DMS53 (cell line): ENCODE measurements at regions not wholly inside any gene's neighbourhood (a gene's known extent, or its start where the extent isn't known, plus 50 kb on each side); places are given as distances from the start of the nearest gene placed in this dataset.

Source experiments
- DNase-seq: peaks from one replicate; lab custom pipeline; 2025; lab: John Stamatoyannopoulos, UW

DNA sequence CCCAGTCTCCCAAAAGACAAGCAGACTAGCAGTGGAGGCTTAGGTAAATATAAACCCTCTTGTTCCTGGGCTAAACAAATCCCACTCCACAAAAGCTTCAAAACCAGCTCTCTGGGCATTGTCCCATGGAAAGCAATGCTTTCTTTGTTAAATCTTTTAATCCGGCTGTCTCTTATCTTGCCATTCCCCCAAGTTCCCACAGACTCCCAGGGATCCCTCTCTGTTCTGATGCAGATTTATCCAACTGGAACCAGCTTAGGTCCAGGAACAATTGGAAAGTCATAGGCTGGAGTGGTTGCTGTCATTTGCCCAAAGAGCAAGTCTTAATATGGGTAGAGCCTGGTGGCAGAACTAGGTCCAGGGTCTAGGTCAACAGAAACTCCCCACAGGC is 110.1 kb upstream of the ATP1A1 start:
- DNase-seq: no peak

GRCh38 chr1:116265931-116266863 is 106.8 kb upstream of the ATP1A1 start:
- DNase-seq: no peak

GRCh38 chr1:116266864-116267212 is 106.2 kb upstream of the ATP1A1 start:
- DNase-seq: no peak

DNA sequence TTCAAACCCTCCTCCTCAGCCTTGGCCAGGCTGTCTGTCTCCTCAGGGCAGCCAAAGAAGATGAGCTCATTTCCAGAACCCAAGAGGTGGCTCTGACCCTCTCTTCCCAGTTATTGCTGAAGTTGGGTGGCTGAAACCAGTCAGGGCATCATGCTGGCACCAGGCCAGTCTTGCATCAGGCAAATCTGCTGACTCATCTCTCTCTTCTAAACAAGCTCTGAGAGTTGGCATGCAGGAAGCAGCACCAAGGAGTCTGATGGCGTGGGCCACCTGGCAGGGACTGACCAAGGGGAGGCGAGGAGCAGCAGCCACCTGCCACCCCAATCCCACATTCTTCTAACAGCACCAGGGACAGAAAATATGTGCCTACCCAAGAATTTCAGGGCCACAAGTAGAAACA is 104.8 kb upstream of the ATP1A1 start:
- DNase-seq: peak; percentile 82

DNA sequence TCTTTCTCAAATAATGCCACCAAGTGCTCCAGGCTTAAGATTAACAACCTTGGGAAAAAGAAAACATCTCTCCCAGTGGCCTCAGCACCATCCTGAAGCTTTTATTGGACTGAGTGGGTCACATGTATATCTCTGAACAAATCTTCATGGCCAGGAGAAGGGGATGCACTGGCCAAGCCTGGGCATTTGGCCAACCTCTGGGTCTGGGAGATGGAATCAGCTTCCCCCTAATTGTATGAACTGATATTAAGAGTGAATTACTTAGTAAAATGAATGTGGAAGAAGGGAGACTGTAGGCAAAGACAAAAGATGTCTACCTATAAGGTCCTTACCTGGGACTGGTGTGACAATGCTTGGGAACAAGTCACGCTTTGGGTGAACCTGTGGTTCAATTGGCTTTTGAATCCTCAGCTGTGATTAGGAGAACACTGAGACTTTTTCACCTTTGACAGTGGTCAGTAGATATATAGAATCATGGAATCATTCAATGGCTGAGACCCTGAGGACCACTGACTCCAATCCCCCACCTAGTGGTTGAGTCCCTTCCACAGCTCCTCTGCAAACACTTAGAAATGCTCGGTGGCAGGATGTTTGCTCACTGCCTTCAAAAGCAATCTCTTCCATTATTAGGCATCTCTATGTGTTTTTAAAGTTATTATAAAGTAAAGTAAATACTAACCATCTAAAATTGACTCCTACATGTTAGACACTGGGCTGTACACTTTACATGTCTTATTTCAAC is 102.6 kb upstream of the ATP1A1 start:
- DNase-seq: peak; percentile 5

- peak; percentile 17 for DNase-seq
These were observed 99.8 kb upstream of the ATP1A1 start for GRCh38 chr1:116273042-116273783.

DNA sequence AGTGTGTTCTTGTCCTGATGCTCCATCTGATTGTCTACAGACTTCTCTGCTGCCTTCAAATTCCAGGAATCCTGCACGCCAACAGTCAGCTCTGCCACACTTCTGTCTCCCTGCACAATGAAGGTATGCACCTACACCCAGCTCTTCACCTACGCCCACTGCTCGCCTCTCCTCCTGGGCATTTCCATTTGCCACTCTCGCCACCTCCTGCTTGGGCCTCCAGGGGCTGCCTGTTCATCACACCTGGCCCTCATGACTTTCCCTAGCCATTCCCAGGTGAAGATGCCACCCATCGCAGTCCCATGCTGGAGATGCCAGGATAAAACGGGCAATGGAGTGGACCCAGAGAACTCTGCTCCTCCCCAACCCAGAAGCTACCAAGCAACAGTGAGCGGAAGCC is 96.5 kb upstream of the ATP1A1 start:
- no peak for DNase-seq

GRCh38 chr1:116277840-116278540 is 95.1 kb upstream of the ATP1A1 start:
- DNase-seq: no peak

DNA sequence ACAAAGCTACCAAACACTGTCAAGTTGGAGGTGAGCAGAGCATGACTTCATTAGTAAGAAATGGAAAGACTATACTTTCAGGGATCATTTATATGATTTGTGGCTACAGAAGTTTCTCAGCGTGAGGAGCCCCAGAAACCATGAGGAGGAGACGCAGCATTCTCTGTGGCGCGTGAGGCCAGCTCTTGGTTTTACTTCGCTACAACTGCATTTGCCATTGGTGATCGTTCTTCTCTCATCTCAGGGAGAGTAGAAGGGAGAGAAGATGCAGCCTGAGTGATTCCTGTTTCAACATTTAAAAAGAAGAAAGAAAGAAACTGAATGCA is 94.5 kb upstream of the ATP1A1 start:
- no peak for DNase-seq

DNA sequence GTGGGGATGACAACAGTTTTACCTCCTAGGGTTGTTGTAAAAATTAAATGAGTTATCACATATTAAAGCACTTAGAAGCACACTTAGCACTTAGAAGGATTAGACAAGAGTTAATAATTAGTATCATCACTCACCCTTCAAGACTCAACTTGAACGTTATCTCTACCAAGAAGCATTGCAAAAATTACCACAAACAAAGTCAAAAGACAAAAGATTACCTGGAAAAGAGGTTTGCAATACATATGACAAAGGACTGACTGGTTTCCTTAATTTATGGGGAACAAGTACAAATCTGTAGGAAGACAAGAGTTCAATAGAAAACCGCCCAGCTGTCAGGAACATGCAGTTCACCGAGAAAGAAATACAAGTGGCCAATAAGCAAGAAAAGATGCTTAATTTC is 93.3 kb upstream of the ATP1A1 start:
- no peak for DNase-seq

DNA sequence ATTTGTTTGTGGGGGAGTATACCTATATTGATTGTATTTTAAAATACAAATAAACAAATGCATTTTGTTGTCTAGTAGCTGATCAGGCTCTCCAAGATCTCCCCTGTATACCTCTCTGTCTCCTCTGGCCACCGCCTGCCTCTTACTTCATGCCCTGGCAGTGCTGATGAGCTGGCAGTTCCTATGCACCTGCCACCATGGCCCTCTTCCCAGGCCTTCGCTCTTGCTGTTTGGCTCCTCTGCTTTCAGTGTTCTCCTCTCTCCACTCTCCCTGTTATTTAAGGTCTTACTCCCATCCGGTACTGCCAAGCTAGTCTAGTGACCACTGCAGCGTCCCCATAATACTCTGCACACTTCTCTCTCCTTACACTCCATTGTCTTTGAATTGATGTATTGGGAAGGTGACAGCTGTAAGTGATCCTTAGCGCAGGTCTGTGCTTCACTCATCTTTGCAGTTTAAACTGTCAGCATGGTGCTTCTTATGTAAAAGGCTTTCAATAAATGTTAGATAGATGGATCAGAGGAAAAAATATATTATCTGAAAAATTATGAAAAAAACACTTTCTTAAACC is 88.1 kb upstream of the ATP1A1 start:
- DNase-seq: no peak

- DNase-seq: no peak
These were observed 86.5 kb upstream of the ATP1A1 start for GRCh38 chr1:116286541-116286971.

GRCh38 chr1:116287341-116288200 is 85.5 kb upstream of the ATP1A1 start:
- DNase-seq: no peak

- no peak for DNase-seq
These were observed 84.8 kb upstream of the ATP1A1 start for GRCh38 chr1:116288201-116288598.

DNA sequence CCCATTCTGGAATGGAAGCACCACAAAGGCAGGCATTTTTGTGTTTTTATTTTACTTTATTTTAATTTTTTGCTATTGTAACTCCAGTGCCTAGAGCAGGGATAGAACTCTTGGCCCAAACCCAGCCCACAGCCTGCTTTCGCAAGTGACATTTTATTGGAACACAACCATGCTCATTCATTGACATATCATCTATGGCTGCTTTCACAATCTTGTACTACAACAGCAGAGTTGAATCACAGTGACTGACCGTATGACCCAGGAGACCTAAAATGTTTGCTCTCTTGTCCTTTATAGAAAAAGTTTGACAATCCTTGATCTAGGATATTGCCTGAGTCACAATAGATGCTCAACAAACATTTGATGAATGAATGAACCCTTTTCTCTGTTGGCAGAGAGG is 83.9 kb upstream of the ATP1A1 start:
- no peak for DNase-seq

- no peak for DNase-seq
These were observed 82.8 kb upstream of the ATP1A1 start for GRCh38 chr1:116290085-116290705.

- no peak for DNase-seq
These were observed 82.0 kb upstream of the ATP1A1 start for GRCh38 chr1:116291024-116291423.

DNA sequence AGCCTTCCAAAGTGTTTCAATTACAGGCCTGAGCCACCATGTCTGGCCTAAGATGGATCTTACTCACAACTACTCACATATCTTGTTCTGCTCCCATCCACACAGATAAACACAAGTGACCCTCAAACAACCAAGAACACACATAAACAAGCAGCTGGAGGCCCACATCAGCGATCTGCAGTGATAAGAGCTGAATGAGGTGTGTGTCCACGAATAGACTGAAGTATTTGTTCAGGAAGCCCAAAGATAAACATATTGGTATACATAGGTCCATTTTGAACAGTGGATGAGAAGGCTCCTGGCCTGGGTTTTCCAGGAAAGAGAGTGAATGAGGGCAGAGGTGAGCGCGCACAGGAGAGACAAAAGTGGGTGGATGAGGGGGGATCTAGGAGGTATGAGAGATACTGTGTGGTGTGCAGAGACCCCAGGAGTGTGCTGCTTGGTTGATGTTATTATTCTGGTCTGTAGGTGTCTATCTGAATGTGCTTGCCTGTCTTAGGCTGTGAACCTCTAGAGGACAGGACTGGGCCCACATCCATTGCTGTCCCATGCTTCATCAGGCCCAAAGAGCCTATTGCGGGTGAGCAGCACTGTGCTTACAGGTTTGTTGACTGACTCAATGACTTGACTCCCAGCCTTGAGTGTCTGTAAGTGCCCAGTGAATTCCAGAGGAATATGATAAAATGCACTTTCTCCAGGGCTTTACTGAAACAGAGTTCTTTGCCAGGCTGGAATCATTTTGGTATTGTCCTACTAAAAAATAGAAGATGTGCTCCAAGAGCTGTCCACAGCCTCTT is 79.9 kb upstream of the ATP1A1 start:
- peak; percentile 86 for DNase-seq

DNA sequence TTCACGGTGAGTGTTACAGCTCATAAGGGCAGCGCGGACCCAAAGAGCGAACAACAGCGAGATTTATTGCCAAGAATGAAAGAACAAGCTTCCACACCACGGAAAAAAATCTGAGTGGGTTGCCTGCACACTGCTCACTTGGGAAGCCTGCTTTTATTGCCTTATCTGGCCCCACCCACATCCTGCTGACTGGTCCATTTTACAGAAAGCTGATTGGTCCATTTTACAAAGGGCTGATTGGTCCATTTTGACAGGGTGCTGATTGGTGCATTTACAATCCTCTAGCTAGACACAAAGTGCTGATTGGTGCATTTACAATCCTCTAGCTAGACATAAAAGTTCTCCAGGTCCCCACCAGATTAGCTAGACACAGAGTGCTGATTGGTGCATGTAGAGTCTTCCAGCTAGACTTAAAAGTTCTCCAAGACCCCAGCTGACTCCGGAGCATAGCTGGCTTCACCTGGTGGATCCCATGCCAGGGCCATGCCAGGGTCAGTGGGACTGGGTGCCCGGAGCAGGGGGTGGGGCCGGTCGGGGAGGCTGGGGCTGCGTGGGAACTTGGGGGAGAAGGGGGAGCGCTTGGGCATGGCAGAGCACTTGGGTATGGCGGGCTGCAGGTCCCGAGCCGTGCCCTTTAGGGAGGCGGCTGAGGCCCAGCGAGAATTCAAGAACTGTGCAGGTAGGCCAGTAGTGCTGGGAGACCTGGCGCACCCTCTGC is 75.4 kb upstream of the ATP1A1 start:
- no peak for DNase-seq
